Daoy (cell line): ENCODE measurements at regions not wholly inside any gene's neighbourhood (a gene's known extent, or its start where the extent isn't known, plus 50 kb on each side); places are given as distances from the start of the nearest gene placed in this dataset.
A peak's percentile ranks its signal among the peaks of the same experiment; 100 is the strongest.
"Not testable (repeated sequence)": the region's sequence is repeated elsewhere in the genome, so short reads cannot be mapped to it uniquely, and the experiment has no call there.

ENCODE experiments used
- DNase-seq: peaks from one replicate; pipeline ENCODE4 v3.0.0-alpha.2; 2015; ENCODE audit warnings: low read depth

DNA sequence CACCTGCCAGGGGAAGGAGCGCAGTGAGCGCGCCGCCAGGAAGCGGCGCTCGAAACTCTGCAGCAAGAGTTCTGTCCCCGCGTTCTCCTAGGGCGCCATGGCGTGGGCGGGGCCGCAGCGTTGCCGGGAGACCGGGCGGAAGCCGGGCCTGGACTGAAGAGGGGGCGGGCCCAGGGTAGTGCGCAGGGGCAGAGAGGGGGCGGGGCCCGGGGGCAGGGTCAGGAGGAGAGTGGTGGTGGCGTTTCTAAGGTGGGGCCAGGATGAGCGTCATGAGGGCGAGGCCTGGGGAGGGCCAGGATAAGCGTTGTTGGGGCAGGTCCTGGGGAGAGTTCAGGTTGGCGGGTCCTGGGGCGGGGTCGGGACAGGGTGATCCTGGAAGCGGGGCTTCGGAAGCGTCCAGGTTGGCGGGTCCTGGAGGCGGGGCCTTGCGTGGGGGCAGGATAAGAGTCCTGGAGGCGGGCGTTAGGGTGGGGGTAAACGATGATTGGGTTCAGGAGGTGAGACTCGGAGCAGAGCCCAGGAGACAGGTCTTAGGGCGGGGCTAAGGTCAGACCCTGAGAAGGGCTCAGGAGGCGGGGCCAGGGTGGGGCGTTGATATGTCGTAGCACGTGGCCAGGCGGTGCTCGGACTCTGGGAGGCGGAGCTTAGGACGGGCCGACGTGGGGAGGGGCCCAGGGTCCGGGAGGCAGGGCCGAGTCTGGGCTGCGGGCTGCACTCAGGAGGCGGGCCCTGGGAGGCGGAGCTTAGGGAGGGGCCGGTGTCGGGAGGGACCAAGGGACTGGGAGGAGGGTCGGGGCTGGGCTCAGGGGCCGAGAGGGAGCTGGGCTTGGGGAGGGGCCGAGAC is 189.4 kb downstream of the ADRA2C start:
- peak; percentile 99 for DNase-seq

DNA sequence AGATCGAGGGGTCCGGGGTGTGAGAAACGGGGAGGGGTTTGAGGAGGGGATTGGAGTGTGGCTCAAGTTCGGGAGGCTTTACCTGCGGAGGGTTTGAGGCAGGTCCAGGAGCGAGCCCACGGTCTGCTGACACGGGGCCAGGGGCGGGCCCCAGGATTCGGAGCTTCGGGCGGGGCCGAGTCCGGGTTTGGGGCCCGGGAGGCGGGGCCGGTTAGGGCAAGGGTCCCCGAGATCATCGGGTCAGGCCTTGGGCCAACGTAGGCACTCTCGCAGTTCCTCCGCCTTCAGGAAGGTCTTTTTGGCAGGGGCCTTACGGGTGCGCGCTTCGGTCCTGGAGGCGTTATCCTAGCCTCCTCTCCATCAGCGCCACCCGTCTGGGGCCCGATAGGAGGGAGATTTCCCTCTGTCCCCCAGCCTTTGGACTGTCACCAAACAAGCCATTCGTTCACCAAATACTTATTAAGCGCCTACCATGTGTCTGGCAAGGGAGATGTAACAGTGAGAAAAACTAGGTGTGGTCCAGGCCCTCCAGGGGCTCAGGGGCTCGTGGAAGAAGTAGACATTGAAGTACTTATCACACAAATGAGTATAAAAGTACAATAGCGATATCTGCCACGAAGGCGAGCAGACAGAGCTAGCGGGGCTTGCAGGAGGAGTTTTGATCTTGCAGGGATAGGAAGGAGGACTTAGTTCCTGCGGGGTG is 190.1 kb downstream of the ADRA2C start:
- not testable (repeated sequence) for DNase-seq

DNA sequence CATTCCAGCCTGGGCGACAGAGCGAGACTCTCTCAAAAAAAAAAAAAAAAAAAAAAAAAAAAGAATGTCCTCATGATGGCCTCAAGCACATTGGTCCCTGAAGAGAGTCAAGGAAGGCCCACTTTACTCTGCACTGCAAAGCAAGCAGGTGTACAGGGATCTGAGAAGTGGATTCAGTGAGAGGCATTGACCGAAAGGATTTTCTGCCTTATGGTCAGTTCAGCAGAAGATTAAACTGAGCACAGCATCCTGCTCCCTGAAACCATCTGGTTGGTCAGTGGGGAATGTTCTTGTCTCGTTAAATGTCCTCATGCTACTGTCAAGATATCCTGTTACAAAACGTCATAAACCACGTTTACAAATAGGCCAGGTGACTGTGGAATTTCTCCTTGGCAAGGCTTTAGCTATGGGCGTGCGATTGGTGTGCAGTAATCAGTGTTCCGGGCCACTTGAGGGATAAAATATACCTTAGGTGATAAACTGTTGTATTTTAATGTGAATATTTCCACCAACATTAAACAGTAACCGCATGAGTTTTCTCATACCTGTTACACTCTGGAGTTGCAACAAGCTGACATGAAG is 195.0 kb downstream of the ADRA2C start:
- not testable (repeated sequence) for DNase-seq

DNA sequence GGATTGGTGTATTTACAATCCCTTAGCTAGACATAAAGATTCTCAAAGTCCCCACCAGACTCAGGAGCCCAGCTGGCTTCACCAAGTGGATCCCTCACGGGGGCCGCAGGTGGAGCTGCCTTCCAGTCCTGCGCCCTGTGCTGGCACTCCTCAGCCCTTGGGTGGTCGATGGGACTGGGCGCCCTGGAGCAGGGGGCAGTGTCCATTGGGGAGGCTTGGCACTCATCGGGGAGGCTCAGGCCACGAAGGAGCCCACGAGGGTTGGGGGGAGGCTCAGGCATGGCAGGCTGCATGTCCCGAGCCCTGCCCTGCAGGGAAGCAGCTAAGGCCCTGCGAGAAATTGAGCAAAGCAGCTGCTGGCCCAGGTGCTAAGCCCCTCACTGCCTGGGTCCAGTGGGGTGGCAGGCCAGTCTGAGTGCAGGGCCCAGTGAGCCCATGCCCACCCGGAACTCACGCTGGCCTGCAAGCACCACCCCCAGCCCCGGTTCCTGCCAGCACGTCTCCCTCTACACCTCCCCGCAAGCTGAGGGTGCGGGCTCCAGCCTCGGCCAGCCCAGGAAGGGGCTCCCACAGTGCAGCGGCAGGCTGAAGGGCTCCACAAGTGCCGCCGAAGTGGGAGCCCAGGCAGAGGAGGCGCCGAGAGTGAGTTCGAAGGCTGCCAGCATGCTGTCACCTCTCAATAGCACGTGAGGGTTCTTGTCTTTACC is 198.5 kb downstream of the ADRA2C start:
- not testable (repeated sequence) for DNase-seq

DNA sequence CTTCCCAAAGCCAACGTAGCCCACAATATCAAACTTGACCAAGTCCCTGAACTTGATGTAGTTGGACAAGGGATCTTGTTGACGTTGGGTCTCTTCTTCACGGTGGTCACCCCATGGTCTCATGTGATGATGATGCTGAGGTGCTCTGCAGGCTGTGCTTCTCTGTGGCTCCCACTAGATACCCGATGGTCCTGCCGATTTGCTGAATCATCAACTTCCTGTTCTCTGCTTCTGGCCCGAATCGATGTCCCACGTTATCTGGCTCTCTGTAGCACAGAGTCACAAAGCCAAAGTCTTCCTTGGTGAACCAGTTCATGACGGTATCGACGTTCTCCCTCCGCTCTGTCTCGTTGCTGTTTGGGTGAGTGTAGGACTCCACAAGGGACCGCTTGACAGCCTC is 201.0 kb downstream of the ADRA2C start:
- DNase-seq: not testable (repeated sequence)

DNA sequence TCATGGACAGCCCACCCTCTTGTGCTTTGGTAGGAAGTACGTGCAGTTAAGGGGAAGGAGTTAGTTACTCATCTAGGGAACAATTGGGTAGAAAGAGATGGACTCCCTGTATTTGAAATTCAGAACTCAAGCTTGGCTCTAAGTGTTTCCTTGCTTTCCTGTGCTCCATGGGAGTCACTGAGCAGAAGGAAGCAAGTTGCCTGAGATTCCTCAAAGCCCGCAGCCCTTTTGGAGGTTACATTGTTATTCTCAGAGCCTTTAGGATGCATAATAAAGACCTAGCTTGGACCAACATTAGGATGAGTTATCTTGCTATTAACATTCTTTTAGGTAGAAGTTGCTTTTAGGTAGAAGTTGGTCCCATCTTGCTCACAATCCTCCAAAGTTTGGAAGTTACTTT is 206.4 kb downstream of the ADRA2C start:
- DNase-seq: not testable (repeated sequence)

DNA sequence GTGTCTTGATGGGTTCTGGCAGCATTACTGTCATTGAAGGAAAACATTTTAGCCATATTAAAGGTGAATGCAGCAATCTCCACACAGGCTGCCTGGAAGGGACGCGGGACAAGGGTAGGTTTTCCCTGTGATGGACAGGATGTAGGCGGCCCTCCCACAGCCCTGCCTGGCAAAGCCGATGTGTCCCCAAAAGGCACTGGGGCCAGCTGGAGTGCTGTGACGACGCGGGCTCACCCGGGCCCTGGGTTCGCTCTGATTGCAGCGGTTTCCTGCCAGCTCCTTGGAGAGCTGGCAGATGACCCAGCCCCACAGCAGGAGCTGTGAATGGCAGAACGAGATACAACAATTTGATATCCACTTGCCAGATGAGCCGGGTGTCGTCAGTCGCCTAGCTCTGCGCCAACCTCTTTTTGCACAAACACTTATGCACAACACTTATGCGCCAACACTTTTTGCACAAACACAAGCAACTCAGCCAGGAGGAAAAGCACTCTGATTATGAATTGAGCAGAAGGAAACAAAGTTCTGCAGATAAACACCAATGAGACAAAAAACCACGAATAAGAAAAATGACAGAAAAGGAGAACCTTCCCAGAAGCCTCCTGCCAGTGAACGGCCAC is 207.5 kb downstream of the ADRA2C start:
- DNase-seq: peak; percentile 10

DNA sequence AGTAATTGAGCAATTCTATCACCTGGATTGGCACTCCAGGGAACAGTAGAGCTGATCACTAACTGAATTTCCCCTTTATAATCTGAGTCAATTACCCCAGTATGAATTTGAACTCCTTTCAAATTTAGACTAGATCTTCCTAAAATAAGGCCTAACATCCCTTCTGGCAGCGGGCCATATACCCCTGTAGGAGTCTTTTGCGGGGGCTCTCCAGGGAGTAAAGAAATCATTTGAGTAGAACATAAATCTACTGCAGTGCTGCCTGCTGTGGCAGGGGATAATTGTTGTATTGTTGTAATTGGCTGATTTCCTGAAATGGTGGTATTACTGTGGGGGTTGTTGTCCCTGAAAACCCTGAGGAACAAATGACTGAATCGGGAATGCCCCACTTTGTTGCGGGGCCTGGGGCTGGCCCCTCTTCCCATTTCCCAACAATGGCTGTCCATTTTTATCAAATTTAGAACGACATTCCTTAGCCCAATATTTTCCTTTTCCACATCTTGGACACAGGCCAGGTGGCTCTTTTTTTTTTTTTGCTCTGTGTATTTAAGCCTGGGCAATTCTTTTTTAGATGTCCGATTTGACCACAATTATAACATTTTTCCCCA is 217.4 kb downstream of the ADRA2C start:
- not testable (repeated sequence) for DNase-seq

DNA sequence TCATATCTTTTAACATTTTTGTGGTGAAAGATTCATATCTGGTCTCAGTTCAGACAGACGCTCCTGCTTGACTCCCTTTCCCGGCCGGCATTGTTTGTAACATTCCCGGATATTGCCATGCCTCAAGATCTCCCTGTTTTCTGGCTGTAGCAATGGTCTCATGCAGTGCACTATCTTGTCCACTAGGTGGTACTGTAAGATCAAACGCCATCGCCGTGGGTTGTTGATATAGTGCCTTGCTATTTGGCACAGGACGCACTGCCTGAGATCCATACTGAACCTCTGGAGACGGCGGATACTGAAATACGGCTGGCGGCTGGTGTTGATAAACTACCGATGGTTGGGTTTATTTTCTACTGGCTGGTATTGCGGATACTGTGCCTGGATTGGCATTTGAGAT is 218.6 kb downstream of the ADRA2C start:
- DNase-seq: not testable (repeated sequence)

DNA sequence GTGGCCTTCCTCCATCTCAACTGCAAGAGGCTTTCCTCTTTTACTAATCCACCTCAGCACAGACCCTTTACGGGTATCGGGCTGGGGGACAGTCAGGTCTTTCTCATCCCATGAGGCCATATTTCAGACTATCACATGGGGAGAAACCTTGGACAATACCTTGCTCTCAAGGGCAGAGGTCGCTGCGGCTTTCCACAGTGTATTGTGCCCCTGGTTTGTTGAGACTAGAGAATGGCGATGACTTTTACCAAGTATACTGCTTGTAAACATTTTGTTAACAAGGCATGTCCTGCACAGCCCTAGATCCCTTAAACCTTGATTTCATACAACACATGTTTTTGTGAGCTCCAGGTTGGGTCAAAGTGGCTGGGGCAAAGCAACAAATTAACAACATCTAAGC is 220.2 kb downstream of the ADRA2C start:
- not testable (repeated sequence) for DNase-seq

DNA sequence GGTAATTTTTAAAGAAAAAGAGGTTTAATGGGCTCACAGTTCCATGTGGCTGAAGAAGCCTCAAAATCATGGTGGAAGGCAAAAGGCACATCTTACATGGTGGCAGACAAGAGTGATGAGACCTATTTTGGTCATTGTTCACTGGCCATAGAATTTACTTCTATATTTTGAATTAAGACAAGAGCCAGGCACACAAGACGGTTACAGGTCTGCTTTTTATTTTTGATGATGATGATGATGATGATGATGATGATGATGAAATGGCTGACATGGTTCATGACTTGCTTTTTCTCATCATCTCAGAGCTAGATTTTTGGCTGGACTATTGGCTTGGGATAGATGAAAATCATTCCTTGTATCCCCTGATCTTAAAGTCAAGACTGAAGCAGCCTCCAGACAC is 229.3 kb downstream of the OTOP1 start:
- DNase-seq: not testable (repeated sequence)

DNA sequence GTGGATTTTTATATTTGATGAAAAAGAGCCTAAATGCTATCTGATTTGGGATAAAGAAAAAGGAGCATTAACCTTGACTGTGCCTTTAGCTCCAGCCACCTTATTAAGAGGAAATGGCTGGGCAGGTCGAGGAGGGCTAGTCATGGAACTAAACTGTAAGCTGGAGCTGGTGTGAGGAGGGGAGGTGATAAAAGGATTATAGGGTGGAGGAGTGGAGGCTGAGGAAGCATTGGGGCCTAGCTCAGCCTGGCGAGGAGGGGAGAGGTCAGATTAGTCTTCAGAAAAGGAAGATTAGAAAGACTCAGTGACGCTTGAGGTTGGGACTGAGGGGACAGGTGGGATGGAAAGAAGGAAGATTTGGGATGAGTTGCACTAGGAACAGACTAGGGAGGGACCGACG is 222.7 kb downstream of the OTOP1 start:
- DNase-seq: not testable (repeated sequence)

DNA sequence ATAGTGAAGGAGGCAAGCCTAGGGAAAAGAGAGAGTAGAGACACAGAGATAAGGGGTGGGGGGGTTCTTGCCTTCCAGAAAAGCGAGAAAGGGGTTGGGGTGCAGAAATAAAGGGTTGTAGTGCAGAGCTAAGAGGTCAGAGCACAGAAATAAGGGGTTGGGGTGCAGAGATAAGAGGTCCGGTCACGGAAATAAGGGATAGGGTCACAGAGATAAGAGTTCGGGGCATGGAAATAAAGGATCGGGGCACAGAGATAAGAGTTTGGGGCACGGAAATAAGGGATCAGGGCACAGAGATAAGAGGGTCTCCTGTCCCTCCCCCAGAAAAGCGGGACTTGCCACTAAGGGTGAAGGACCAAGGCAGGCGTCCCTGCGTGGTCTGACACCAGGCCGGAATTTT is 222.0 kb downstream of the OTOP1 start:
- not testable (repeated sequence) for DNase-seq

DNA sequence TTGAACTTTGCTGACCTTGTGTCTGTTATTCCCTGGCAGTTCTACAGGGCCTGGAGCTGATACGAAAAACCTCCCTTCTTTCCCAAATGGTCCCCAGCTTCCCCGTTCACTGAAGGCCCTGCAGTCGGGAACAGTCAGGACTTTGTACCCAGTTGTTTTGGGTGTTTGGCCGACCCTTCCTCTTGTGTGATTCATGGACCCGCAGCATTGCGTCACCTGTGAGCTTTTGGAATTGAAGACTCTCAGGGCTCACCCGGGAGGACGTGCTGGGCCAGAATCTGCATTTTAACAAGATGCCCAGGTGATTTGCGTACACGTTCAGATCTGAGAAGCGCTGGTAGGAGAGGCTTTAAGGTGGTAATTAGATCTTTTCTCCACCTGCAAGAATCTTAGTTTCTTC is 220.4 kb downstream of the OTOP1 start:
- not testable (repeated sequence) for DNase-seq

DNA sequence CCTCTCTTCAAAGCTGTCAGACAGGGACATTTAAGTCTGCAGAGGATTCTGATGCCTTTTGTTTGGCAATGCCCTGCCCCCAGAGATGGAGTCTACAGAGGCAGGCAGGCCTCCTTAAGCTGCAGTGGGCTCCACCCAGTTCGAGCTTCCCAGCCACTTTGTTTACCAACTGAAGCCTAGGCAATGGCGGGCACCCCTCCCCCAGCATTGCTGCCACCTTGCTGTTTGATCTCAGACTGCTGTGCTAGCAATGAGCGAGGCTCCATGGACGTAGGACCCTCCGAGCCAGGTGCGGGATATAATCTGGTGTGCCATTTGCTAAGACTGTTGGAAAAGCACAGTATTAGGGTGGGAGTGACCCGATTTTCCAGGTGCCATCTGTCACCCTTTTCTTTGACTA is 207.7 kb downstream of the OTOP1 start:
- not testable (repeated sequence) for DNase-seq

DNA sequence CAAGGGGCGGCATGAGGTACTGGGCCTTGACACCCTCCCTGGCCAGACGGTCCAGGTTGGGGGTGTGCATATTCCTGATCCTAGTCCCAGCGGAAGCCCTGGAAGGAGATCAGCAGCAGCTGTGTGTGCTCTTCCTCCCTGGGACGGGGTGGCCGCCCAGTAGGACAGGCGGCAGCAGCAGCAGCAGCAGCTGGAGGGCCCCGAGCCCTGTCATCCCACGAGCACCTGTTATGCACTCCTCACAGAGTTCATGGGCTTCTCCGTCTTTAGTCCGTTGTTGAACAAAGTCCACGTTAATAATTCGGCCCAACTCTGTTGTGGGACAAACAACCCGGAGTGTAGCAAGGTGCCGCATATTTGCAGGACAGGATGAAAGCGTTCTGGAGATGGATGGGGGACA is 205.6 kb downstream of the OTOP1 start:
- DNase-seq: not testable (repeated sequence)

DNA sequence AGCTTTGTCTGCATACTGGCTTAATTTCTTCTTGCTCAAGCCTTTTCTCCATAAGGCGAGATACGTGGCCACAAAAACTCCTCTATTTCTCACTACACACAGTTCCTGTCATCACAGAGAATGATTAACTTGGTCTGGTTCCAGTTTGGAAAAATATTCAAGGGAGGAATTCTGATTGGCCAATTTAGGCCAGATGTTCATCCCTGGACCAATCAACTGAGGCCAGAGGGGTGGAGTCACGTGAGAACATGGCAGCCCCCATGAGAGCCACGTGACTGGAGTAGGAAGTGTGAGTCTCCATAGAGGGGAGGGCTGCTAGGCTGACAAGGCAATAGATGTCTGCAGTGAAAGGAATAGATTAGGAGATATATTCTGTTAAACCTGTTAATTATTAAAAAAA is 200.0 kb downstream of the OTOP1 start:
- peak; percentile 47 for DNase-seq

DNA sequence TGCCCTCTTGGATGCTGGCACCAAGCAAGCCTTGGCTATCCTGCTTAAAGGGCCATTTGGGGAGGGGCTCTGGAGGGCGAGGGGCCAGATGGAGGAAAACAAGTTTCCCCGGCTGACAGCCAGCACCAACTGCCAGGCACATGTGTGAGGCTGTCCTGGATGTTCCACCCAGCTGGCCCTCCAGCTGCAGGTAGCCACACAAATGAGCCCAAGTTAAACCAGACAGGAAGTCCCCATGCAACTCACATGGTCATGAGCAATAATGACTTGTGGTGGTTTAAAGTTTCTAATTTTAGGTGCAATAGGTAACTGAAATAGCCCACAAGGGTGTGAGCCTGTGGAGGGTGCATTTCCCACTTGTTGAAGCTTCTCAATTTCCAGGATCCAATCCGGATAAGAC is 198.0 kb downstream of the OTOP1 start:
- not testable (repeated sequence) for DNase-seq

DNA sequence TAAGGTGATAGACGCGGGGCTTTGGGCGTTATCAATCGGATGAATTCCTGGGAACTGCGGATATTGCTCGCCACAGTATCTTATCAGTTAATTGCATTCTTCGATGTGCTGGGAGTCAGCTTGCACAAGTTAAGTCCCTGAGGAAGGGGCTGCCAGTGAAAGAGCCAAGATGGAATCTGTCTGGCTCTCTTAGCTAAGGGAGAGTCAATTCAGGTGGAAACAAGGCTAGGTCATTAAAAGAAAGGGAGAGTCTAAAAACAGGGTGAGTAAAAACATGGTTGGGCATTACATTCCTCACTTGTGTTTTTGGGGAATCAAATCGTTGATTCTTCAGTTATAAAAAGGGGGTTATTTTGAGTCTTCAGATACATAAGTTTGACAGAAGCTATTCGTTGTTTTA is 196.2 kb downstream of the OTOP1 start:
- not testable (repeated sequence) for DNase-seq

DNA sequence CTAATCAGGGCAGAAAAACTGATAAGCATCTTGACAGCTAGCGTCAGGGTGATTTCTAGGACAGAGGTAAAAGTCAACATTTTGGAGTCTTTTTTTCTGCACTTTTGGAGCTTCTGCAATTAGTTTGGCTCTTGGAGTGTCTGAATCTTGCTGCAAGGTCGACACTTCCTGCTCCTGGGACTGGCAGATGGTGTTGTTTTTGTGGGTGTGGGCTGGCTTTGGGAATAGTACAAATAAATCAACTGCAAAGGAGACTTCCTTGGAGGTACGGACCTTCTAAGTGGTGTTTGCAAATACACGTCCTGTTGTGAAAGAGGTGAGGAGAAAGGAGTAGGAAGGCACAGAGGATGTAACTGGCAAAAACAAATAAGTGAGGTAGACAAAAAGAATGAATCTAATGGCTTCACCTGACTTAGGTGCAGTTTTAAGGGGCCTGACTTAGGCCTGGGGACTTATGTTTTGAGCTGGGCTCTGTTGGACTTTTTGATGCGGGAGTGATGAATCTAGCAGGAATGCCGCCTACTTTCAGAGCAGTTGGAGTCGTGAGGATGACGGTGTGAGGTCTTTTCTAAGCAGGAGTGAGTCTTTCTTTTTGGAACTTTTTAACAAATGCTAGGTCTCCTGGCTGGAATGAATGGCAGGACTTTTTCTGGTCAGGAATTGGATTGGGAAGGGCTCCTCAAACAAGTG is 195.1 kb downstream of the OTOP1 start:
- DNase-seq: peak; percentile 49

DNA sequence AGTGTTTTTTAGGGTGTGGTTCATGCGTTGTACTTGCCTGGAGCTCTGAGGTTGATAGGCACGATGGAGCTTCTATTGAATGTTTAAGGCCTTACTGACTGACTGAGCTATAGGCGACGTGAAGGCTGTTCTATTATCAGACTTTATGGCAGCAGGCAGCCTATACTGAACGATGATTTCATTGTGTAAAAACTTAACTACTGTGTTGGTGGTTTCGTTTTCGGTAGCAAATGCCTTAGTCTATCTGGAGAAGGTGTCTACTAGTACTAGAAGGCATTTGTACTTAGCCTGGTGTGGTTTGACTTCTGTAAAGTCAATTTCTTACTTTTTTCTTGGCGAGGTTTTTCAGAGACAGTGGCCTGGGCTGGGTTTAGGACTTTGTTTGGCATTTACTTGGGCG is 194.4 kb downstream of the OTOP1 start:
- peak; percentile 24 for DNase-seq
